COLO668 (cell line): ENCODE measurements at regions not wholly inside any gene's neighbourhood (a gene's known extent, or its start where the extent isn't known, plus 50 kb on each side); places are given as distances from the start of the nearest gene placed in this dataset.
"Not testable (repeated sequence)": the region's sequence is repeated elsewhere in the genome, so short reads cannot be mapped to it uniquely, and the experiment has no call there.

ENCODE experiments used
- DNase-seq: peaks from one replicate; lab custom pipeline; 2025; ENCODE audit not compliant: unreplicated experiment; lab: John Stamatoyannopoulos, UW

DNA sequence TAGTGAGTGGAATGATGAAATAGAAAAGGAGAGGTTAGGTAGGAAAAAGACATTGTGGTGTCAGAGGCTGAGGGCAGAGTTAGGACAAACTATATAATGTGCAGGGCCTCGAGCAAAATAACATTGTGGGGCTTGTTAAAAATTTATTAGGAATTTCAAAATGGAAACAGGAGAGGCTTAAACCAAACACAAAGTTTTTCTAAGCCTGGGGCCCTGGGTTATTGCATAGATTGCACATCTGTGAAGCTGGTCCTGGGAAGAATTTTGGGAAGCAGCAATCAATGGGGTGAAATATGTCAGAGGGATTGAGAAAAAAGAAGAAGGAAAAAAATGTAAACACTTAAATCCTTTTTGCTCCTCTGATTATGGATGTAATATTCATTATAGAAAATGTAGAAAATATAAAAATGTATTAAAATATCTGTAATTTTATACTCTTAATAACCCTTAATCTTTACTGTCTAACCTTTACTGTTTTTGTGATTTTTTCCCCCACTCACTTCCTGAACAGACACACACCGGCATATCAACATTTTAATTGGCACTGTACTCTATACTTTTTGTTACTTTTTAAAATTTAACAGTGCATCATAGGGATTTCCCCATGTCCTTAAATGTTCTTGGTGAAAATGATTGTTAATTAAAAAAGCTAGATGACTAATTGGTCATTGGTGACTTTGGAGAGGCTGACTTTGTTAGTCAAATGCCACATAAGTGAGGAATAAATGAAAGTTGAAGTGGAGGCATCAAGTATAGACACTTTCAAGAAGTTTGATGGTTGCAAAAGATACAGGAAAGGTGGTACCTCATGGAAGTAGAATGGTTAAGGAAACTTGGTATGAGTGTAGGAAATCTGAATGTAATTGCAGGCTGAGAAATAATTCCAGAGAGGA is 183.4 kb downstream of the NFKBIZ start:
- DNase-seq, result no peak

DNA sequence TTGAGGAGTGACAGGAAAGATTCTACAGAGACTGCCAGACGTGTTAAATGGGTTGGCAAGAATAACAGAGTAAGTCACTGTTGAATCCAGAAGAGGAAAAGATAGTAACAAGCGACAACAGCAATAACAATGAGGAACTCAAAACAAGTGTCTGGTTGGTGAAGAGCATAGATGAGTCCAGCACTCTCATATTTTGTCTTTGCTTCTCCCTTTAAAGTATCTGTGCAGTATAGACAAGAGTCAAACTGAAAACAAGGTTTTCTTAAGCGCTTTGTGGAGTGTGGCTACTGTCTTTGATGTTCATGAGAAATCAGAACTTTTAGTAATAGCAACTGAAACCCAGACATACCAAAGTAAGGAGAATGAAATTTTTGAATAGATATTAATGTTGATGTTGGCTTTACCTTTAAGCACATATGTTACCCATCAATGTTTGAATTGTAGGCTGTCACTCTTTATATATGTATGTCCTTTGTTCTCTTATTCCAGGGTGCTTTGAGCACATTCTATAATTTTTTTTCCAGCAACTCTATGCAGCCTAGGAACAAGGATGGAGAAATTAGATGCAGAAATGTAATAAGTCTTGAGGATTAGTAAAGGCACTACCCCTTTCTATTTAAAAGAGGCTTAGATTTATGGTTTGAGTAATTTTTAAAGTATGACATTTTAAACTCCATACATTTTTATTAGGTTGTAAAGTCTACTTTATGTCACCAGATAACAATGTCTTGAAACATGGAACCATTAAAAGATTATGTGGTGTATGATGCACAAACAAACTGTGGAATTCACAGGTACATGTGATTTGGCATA is 185.5 kb downstream of the NFKBIZ start:
- no peak for DNase-seq

DNA sequence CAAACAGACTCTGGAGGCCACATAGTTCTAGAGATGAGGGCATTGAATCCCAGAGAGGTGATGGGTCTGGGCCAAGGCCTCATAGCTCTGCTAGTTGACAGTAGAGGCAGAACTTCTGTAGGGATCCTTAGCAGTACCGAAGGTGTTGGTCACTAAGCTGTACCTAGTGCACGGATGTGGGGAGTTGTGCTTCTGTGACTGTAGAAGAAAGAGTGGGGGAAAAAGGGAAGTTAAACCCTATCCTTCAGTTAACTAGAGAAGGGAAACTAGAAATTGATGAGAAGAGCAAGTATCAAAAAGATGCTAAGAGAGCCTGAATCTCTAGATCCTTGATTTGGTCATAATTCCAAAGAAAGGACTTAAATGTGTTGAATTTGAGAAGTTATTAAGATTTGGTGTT is 186.7 kb downstream of the NFKBIZ start:
- no peak for DNase-seq

DNA sequence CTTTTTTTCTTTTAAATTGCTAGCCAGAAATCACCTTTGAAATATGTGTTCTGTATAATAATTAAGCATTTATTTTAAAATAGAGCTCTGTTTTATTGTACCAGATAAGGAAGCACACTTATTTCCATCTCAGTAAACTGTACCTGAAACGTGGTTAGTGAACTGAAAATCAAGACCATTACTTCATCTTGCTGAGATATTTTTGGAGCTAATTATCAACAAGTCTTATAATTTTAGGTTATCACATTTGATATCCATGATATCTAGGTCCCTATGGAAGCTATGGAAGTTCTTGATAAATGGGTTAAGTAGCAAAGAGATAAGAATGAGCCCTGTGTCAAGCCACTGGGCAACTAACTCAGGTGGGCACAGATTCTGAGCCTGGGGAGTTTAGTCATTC is 187.2 kb downstream of the NFKBIZ start:
- DNase-seq, result no peak

DNA sequence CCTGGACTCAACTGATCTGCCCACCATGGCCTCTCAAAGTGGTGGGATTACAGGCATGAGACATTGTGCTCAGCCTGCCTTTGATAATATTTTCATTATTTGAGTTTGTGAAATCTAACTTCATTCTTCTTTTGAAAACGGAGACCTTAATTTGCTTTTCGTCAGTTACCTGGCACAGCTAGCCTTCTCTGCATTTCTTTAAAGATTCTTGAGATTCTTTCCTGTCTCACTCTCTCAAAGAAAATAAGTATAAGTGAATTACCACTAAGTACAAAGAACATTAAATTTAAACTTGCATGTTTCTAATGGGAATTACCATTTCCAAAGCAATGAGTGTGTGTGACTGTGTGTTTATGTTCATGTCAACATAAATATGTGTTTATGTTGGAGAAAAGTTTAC is 187.9 kb downstream of the NFKBIZ start:
- no peak for DNase-seq

DNA sequence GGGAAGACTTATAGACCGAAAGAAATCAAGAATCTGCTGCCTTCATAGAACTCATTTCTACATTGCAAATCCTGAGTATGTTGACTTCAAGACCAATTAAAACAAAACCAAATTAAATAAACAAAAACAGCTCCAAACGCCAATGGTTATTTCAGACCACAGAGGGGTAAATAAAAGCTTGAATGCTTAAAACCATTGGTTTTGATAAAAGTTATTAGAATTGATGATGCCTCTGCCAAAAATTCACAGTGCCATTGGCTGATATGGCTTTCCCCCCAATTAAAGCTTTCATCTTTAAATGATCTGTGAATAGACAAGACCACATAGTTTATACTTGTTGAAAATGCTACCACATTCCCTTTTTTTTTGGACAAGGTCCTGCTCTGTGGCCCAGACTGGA is 188.5 kb downstream of the NFKBIZ start:
- no peak for DNase-seq

DNA sequence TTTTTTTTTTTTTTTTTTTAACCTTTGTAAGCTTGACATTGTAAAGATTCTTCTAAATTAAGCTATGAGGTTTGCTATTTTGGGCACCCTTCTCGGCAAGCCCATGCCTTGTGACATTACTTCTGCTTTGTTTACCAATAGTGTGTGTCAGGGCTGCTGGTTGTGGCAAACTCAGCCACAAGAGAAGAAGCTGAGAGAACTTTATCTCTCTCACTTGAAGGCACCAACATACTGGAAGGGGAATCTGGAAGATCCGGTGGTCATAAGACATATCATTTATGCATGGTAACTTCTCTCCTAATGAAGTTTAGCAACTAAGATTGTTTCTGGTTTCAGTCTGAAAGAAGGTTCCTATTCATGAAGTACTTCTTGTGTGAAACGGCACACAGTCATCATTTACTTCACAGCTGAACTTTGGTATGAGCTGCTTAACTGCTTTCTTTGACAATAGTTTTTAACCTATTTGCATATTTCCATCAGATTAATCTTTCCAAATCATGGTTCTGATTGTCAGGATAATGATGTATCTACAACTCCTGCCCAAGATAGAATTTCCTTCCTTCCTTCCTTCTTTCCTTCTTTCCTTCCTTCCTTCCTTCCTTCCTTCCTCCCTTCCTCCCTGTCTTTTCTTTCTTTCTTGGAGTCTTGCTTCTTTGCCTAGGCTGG is 189.3 kb downstream of the NFKBIZ start:
- no peak for DNase-seq

DNA sequence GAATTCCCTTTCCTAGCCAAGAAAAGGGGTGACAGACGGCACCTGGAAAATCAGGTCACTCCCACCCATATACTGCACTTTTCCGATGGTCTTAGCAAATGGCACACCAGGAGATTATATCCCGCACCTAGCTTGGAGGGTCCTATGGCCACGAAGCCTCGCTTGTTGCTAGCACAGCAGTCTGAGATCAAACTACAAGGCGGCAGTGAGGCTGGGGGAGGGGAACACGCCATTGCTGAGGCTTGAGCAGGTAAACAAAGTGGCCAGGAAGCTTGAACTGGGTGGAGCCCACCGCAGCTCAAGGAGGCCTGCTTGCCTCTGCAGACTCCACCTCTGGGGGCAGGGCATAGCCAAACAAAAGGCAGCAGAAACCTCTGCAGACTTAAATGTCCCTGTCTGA is 190.8 kb downstream of the NFKBIZ start:
- not testable (repeated sequence) for DNase-seq

DNA sequence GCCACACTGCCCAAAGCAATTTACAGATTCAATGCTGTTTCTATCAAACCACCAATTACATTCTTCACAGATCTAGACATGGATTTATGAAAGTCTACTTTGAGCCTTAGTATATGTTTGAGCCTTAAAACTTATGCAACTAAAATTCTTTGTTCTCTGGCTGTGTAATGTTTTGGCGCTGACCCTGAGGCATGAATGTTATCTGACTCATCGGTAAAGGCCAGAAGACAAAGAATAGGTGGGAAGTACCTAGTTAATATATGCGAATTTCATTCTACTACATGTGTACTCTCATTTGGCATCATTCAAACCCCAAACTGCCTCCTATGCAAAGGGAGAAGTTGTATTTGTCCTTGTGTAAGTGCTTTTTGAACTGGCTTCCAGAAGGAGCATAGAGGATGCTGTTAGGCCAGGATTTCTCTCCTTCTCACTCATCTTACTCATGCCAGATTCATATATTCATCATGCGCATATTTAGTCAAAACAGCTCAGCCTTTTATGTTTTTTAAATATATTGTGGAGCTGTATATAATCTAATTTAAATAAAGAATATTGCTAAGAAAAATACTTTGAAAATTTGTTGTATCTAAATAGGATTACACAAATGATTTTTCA is 204.2 kb downstream of the NFKBIZ start:
- DNase-seq, result no peak

DNA sequence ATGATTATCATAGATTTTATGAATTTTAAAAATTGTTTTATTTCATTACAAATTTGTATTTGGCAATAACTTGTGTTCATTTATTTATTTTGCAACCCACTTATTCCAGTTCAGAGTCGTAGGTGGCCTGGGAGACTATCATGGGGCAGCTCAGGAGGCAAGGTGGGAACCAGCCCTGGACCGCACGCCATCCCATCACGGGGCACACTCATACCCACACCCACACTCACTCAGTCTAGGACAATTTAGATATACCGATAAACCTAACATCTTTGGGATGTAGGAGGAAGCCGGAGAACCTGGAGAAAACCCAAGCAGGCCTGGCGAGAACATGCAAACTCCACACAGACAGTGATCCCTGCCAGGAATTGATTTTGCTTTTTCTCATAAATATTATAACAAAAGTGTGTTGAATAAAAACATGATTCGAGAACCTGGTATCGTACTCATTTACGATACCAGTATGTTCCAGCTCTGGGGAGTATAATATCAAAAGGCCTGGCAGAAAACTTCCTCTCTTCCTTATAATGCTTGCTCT is 205.3 kb downstream of the NFKBIZ start:
- DNase-seq, result no peak

DNA sequence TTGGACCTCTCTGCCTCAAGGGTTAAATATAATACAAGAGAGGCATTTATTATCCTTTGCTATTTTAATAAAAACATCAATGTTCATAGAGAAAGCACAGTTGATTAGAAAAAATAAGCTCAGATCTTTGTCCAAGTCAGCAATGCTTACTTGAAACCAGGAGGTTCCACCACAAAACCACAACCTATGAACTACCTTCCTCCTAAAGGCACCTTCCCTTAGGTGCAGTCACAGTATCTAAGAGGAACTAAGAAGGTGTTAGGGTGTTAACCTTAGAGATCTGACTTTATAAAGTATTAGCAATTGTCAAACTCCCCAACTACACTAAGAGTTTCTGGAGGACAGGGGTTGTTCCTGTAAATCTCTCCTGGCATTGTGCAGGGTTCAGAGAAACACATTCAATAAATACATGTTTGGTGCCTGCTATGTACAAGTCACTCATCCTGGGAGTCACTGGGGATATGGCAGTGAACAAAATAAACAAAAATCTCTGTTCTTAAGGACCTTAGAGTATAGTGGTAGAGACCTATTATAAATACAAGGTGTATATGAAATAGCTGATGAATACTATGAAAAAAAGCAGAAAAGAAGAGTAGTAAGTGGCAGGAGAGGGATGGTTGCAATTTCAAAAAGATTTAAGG is 208.6 kb downstream of the NFKBIZ start:
- no peak for DNase-seq

DNA sequence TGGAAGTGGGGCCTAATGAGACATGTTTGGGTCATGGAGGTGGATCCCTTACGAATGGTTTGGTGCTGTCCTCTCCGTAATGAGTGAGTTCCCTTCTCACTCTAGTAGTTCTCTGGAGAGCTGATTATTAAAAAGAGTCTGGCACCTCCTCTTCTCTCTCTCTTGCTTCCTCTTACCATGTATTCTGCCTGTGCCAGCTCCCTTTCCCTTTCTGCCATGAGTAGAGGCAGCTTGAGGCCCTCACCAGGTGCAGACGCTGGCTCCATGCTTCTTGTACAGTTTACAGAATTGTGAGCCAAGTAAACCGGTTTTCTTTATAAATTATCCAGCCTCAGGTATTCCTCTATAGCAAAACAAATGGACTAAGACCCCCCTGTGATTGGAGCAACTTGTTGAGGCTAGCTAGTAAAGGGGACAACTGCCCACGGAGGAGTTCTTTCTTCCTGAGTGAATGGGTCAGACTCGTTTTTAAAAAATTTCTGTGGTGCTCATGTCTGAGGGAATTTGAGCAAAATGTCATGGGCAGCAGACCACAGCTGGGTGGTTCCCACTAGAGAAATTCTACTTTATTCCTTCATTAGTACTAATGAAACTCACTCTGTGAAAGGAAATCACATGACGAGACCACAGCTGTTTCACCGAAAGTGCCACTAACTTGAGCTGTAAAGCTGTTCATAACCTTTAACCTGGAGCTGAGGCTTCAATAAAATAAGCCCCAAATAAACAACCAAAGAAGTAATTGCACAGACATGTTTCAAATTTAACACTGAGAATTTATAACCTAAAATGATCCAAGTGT is 210.0 kb downstream of the NFKBIZ start:
- no peak for DNase-seq

DNA sequence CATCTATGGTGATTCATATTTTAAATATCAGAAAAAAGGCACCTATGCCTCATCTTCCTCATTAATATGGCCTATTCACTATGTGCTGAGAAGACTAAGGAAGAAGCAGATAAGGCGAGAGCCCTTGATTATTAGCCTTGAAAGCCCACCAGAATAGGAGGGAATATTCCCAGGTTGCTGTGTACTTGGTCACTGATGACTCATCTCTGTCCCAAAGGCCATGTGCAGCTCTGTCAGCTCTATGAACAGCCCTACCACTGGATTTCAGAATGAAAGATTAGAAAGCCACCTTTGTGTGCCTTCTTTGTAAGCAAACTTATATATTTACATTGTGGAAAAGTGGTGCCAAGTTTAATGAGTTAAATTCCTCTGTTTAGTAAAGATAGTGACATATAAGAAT is 211.5 kb downstream of the NFKBIZ start:
- no peak for DNase-seq

DNA sequence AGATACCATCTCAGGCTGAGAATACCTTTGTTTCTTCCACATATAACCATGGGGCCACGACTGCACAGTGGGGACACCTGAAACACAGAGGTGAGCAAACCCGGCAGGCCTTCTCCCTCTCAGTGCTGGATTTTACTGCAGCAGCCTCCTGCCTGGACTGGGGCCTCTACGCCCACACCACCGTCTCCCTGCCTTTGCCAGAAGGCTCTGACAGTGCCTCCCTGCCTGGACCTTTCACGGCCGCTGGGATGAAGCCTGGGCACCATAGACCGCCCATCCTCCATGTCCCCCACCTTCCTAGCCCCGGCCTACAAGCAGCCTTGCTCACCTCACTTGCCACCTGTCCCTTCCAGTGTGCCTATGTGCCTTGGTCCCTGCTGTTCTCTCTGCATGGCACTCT is 214.3 kb downstream of the NFKBIZ start:
- no peak for DNase-seq

DNA sequence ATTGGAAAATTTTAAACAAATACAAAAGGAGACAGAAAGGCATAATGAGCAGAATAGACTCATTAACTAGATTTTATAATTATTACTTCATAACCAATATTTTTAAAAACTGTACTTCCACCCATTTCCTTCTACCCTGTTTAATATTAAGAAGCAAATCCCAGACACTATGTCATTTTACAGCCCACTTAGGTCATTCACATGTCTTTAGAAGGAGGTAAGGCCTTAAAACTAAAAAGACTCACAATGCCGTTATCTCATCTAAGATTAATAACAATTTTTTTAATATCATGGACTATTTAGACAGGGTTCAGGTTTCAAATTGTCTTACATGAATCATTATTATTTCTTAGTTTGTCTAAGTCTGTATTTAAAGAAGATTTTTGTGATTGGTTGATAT is 217.2 kb downstream of the NFKBIZ start:
- DNase-seq, result no peak

DNA sequence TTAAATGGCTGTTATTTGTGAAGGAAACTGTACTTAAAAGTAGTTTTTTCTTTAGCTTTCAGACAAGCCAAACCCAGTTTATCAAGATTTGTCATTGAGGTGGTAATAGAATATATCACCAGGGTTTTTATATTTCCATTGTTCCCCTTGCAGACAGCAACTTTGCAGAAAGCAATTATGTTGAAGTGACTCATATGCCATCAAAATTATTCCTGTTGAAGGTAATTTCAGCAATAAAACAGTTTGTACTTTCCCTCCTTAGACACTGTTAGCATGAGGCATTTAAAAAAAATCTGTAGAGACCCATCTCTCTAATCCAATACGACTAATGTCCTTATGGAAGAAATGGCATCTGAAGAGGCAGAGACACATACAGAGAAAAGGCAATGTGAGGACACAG is 219.0 kb downstream of the NFKBIZ start:
- no peak for DNase-seq

DNA sequence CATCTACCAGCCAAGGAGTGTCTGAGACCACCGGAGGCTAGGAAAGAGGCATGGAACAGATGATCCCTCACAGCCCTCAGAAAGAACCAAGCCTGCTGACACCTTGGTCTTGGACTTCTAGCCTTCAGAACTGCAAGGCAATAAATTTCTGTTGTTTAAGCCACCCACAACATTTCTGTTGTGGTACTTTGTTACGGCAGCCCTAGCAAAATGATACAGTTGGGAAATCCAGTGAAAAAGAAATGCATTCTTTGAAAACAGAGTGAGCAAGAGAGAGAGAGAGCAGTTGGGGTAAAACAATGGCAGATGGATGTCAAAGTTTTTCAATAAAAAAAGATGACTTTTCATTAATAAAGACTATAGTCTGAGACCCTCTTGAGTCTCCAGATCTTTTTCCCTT is 219.4 kb downstream of the NFKBIZ start:
- no peak for DNase-seq

DNA sequence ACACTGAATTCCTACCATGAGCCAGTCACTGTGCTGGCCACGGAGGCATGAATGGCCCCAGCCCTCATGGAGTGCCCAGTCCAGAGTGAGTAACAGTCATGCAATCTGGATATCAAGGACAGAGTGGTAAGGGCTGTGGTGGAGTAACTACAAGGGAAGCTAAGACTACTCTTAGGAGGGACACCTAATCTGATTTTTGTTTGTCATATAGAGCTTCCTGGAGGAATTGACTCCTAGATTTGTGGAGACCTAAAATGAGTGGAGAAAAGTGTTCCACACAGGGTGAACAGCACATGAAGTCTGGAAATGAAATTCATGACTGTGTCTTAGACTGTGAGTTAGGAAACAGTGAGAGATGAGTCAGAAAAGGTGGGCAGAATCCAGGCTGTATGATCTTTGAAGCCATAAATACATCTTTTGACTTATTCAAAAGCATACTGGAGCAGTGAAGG is 219.9 kb downstream of the NFKBIZ start:
- no peak for DNase-seq

DNA sequence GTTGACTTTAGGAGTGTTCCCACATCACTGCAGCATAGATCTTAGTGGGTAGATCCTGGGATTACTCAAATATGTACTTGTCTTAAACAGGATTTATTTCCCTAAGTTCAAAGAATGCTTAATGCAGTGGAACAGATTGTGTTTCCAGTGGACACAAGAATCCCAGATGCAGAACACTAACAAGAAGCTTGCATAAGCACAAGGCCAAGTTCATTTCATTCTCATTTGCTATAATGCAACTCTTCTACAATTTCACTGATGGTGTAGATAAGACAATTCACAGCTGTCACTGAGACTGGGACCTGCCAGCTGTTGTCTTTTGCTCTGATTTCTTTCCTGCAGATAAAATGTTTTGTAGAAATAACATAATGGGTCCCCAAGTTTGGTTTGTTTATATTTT is 225.6 kb downstream of the NFKBIZ start:
- DNase-seq, result no peak

DNA sequence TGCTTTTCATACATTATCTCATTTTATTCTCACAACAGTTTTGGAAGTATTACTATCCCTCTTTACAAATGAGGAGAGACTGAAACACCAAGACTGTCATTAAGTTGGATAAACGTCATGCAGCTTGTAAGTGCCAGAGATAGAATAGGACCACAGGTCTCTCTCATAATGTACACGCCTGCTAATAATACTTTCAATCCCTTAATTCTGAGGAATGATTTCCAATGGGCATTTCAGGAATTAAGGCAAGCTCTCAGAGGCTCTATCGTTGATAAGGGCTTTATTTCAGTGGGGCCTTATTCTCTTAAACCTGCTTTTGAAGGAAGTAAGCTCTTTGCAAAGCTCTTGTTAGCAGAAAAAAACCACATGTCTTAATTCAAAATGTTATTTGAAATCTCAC is 229.1 kb downstream of the NFKBIZ start:
- no peak for DNase-seq
